ENCODE measurements at regions not wholly inside any gene's neighbourhood (a gene's known extent, or its start where the extent isn't known, plus 50 kb on each side); places are given as distances from the start of the nearest gene placed in this dataset.

DNA sequence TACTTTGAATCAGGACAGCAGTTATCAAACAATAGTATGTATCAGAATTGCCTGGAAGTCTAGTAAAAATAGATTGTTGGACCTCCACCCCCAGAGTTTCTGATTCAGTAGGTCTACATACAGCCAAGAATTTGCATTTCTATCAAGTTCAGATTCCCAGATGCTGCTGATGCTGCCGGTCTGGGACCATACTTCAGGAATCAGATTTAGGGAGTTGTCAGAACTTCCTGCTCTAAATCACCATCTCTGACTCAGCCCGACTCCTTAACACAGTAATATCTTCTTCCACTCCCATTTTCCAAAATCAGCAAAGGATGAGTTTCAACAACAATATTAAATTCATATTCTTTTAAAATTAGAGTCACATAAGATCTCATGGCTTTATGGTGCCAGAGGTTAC, 227.2 kb upstream of the TMEM161B start:
- Histone ChIP-seq H3K4ac (replicated peaks; ENCODE audit: insufficient read length, low read depth, low read length) (no peak overlapping the region), H2BK15ac (ENCODE audit: low read length) (no peak overlapping the region), H4K91ac (replicated peaks; ENCODE audit: insufficient read length, low read length) (no peak overlapping the region), H4K20me1 (replicated peaks in 1 of 2; ENCODE audit: control insufficient read depth in 1 of 2, insufficient read depth in 2 of 2, low read length in 2 of 2) (no peaks in the 10 kb centered on the region), H3K27ac (ENCODE audit: low read depth, low read length) (no peak overlapping the region), H2BK5ac (ENCODE audit: low read depth, low read length) (no peak overlapping the region), H3K23me2 (ENCODE audit: low read depth, low read length) (no peaks in the 10 kb centered on the region), H3K27me3 (replicated peaks in 1 of 4; ENCODE audit: control insufficient read depth in 3 of 4, extremely low read depth in 1 of 4, insufficient read depth in 3 of 4, low read length in 3 of 4) (no peaks in the 10 kb centered on the region), H3K14ac (ENCODE audit: insufficient read length) (no peak overlapping the region), H3K56ac (replicated peaks; ENCODE audit: insufficient read length, low read depth, low read length) (no peak overlapping the region), H2BK20ac (ENCODE audit: low read length) (no peak overlapping the region), H3K18ac (ENCODE audit: extremely low read depth, low read length) (no peak overlapping the region), H3K9ac (replicated peaks in 1 of 4; ENCODE audit: extremely low read depth in 1 of 4, low read depth in 3 of 4, low read length in 3 of 4) (no peak overlapping the region), H2BK120ac (replicated peaks; ENCODE audit: low read depth, low read length) (no peak overlapping the region), H3K4me3 (ENCODE audit: extremely low read depth in 1 of 4, insufficient read depth in 2 of 4, low read depth in 3 of 4, low read length in 4 of 4) (no peak overlapping the region), H3K9me3 (ENCODE audit: insufficient read depth in 2 of 2, low read depth in 1 of 2, low read length in 1 of 2) (no peaks in the 10 kb centered on the region), H3K4me2 (ENCODE audit: insufficient read depth in 1 of 2, low read depth in 2 of 2, low read length in 2 of 2) (no peak overlapping the region), H3K79me1 (ENCODE audit: low read depth, low read length) (no peaks in the 10 kb centered on the region), H3K23ac (ENCODE audit: insufficient read length) (no peak overlapping the region), H3K79me2 (ENCODE audit: control insufficient read depth in 1 of 2, insufficient read depth in 2 of 2, low read length in 2 of 2) (no peaks in the 10 kb centered on the region), H3K36me3 (ENCODE audit: control insufficient read depth in 2 of 4, insufficient read depth in 4 of 4, low read length in 3 of 4) (no peaks in the 10 kb centered on the region), H2AFZ (ENCODE audit: low read length) (no peak overlapping the region), H3K4me1 (replicated peaks in 1 of 4; ENCODE audit: control insufficient read depth in 3 of 4, insufficient read depth in 4 of 4, low read length in 3 of 4) (peaks cover 0 to 2% (median 0%) of the 10 kb centered on the region in 4 experiments; a peak in 1 of 7 replicates), H4K8ac (ENCODE audit: extremely low read depth, insufficient read depth, low read length) (no peak overlapping the region), H2BK12ac (ENCODE audit: low read depth, low read length) (no peak overlapping the region), H4K5ac (ENCODE audit: insufficient read length, low read depth, low read length) (no peak overlapping the region), H2AK5ac (ENCODE audit: low read depth, low read length) (no peak overlapping the region)
- no peak for TF ChIP-seq RNF2 (IDR thresholded peaks at IDR 0.05; ENCODE audit: borderline replicate concordance, low read depth, low read length, missing control alignments, poor library complexity, severe bottlenecking)
- no peak for TF ChIP-seq CTBP2 (IDR thresholded peaks at IDR 0.05; ENCODE audit: borderline replicate concordance, insufficient read depth, insufficient read length, low read length)
- TF ChIP-seq EZH2 (IDR thresholded peaks at IDR 0.05; ENCODE audit: low read depth, low read length, severe bottlenecking) = no peak
- TF ChIP-seq KDM5A (IDR thresholded peaks at IDR 0.05; ENCODE audit: low read length) = no peak
- no peak for TF ChIP-seq TBP (IDR thresholded peaks at IDR 0.05; ENCODE audit: low read depth, low read length)
- no peak for TF ChIP-seq PHF8 (conservative IDR thresholded peaks at IDR 0.05; ENCODE audit: low read depth, low read length)
- no peak for TF ChIP-seq SIX5 (IDR thresholded peaks at IDR 0.05; ENCODE audit: low read depth, low read length)
- TF ChIP-seq JUND (IDR thresholded peaks at IDR 0.05; ENCODE audit: low read length) = no peak
- no peak for TF ChIP-seq SIRT6 (IDR thresholded peaks at IDR 0.05; ENCODE audit: low read length)
- no peak for TF ChIP-seq GTF2F1 (IDR thresholded peaks at IDR 0.05; ENCODE audit: borderline replicate concordance, low read depth, low read length)
- no peak for TF ChIP-seq KDM1A (IDR thresholded peaks at IDR 0.05; ENCODE audit: borderline replicate concordance, low read length)
- TF ChIP-seq BCL11A (IDR thresholded peaks at IDR 0.05; ENCODE audit: low read depth in 2 of 2, low read length in 2 of 2) = no peak
- no peak for TF ChIP-seq CHD2 (IDR thresholded peaks at IDR 0.05; ENCODE audit: low read length)
- no peak for TF ChIP-seq YY1 (IDR thresholded peaks at IDR 0.05; ENCODE audit: low read depth, low read length)
- TF ChIP-seq HDAC2 (IDR thresholded peaks at IDR 0.05; ENCODE audit: borderline replicate concordance in 1 of 2, low read depth in 2 of 2, low read length in 2 of 2) = no peak
- WGBS, 2 experiments (ENCODE audit: extremely low coverage in 1 of 2, insufficient coverage in 1 of 2, insufficient read length in 1 of 2, insufficient replicate concordance in 2 of 2, low coverage in 1 of 2, low lambda C conversion rate in 2 of 2, missing lambda C conversion rate in 1 of 2) = 79% methylated on average over 2 of the region's 2 CpGs; no CpG with 5 or more reads in 1 of the 2 experiments
- ChIA-PET CTCF (ENCODE audit: partially characterized antibody) (interaction anchor here (1.0 to 1.8 kb wide), 3 partner anchors 10 to 195 kb away, joined by 3 to 4 read pairs (median 4); no protein-coding TSS in a partner anchor), POLR2A (ENCODE audit: partially characterized antibody) (no interaction called here)
- no peak for DNase-seq (ENCODE audit: low read depth in 1 of 2, low spot score in 2 of 2)
- FAIRE-seq = no peak
